Fibroblast of skin of left biceps (primary cell): ENCODE measurements at regions not wholly inside any gene's neighbourhood (a gene's known extent, or its start where the extent isn't known, plus 50 kb on each side); places are given as distances from the start of the nearest gene placed in this dataset.
A peak's percentile ranks its signal among the peaks of the same experiment; 100 is the strongest.
"Not testable (repeated sequence)": the region's sequence is repeated elsewhere in the genome, so short reads cannot be mapped to it uniquely, and the experiment has no call there.

Experiments used
- DNase-seq, 2 experiments: peaks; one replicate each; pipeline ENCODE4 v3.0.0-alpha.2; 2013; ENCODE audit warnings: low read depth in 2 of 2

DNA sequence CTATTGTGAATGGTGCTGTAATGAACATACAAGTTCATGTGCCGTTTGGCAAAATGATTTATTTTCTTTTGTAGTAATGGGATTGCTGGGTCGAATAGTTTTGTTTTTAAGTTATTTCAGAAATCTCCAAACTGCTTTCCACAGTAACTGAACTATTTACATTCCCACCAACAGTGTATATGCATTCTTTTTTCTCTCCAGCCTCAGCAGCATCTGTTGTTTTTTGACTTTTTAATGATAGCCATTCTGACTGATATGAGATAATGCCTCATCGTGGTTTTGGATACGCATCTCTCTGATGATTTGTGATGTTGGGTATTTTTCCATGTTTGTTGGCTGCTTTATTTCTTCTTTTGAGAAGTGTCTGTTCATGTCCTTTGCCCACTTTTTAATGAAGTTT is 246.3 kb upstream of the ADGRL3 start:
- no peak for DNase-seq

- DNase-seq = no peak
Observed at GRCh38 chr4:60962286-60962685, 237.8 kb upstream of the ADGRL3 start.

- DNase-seq = no peak
Observed at GRCh38 chr4:60981534-60981933, 218.6 kb upstream of the ADGRL3 start.

DNA sequence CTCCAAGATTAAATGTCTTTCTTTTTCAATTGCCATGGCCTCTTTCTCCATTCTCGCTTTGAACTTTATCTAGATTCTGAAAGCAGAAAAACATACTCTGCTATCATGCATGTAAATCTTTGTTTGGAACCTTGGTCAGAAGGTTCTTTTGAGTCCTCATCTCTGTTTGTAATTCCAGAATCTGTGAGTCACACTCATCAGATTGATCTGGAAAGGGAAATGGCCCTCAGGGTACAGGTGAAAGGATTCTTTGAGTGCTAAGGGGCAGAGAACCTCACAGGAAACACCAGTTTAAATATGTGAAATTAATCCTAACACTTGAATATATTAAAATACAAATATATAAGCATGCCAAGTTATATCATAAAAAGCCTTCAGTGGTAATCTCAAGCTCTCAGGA is 211.0 kb upstream of the ADGRL3 start:
- DNase-seq = no peak

DNA sequence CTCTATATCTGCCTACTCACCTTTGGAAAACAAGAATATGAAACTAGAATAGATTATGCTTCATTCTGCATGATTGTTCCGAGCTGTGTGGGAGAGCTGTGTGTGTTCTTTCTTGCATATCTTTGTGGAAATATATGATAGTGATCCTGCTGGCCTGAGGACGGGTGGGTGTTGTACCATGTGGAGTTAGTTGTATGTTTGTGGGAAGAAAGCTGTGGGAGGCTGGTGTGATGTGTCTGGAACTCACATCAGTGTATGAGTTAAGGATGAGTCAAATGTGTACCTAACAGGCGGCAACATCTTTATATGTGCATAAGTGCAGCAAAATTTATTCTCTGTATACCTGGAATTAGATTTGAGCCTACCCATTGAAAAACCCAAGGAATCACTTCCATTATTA is 208.1 kb upstream of the ADGRL3 start:
- DNase-seq = no peak

- DNase-seq = no peak
Observed at GRCh38 chr4:61003301-61003700, 196.8 kb upstream of the ADGRL3 start.

DNA sequence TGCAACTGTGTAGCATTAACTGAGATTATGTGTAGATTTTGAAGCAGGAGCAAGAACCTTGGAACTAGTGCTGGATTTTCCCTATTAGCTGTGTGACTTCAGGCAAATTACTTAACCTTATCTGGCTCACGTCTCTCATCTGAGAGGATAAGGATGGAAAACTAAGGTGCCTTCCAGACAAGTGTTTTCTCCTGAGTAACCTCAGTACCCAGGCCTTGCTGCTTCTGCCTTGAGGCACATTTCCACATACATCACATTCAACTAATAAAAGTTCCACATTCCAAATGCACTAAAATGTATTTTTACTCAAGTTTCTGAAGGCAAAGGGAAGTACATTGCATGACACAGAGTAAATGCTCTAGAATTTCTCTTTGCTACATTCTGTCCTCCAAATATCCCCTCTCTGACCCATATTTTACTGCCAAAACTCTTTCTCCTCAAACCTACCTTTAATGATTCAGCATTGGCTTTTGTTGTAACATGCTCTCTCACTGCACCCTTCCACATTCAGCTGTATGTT is 195.4 kb upstream of the ADGRL3 start:
- DNase-seq = no peak

GRCh38 chr4:61011051-61011450 is 189.1 kb upstream of the ADGRL3 start:
- peak; percentile 1 to 3 for DNase-seq

GRCh38 chr4:61011936-61012335 is 188.2 kb upstream of the ADGRL3 start:
- DNase-seq = not testable (repeated sequence)

GRCh38 chr4:61024610-61025009 is 175.5 kb upstream of the ADGRL3 start:
- no peak for DNase-seq

DNA sequence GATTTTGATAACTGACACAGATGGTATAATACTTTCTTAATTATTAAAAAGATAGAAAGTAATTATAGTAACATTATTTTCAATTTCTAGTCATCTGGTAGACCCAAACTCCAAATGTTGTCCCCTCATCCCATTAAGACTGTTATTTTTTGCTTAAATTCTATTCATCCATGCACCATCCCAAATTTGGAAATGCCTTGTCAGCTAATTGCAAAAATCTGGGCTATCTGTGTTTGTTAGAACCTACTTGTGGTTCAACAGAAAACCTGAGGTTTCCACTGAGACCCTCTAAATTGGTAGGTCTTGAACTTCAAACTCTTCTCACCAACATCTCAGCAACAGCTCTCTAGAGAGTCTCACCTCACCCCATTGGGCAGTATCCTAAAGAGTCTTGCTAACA is 172.2 kb upstream of the ADGRL3 start:
- no peak for DNase-seq

- DNase-seq = no peak
Observed at GRCh38 chr4:61036071-61036684, 163.9 kb upstream of the ADGRL3 start.

GRCh38 chr4:61041527-61041926 is 158.6 kb upstream of the ADGRL3 start:
- DNase-seq = no peak

DNA sequence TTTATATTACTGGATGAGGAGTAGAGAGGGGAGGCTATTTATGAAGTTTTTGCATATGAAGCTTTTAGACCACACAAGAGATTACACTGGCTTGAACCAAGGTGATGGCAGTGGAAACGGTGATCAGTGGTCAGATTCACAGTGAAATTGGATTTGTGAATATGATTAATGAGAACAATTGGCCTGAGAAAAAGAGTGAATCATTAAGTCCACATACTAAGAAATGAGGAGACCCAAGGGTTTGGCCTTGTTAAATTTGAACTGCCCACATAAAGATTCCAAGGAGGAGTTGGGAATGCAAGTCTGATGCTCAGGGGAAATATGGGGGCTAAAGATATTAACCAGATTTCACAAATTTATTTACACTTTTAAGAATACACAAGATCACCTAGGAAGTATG is 155.3 kb upstream of the ADGRL3 start:
- no peak for DNase-seq

GRCh38 chr4:61049018-61049417 is 151.1 kb upstream of the ADGRL3 start:
- no peak for DNase-seq

- DNase-seq = no peak
Observed at GRCh38 chr4:61067381-61067780, 132.7 kb upstream of the ADGRL3 start.

- no peak for DNase-seq
Observed at GRCh38 chr4:61068060-61068459, 132.1 kb upstream of the ADGRL3 start.

DNA sequence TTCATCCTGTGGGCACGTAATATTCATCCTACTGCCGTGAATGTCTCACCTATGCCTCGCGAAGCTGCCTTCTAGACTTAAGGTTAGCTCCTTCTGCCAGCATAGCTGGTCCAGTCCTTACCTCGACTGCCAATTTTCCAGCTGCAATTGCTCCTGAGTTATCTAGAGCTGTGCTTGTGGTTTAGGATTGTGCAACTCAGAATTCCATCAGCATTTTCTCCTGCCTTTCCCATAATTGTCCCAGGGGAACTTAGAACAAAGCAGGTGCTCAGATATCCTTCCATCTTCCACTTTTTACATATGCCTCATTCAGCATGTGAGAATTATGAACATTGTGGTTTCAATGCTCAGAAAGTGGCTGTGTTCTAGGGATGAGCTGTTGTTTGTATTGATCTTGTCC is 131.4 kb upstream of the ADGRL3 start:
- peak; percentile 9 to 17 for DNase-seq

DNA sequence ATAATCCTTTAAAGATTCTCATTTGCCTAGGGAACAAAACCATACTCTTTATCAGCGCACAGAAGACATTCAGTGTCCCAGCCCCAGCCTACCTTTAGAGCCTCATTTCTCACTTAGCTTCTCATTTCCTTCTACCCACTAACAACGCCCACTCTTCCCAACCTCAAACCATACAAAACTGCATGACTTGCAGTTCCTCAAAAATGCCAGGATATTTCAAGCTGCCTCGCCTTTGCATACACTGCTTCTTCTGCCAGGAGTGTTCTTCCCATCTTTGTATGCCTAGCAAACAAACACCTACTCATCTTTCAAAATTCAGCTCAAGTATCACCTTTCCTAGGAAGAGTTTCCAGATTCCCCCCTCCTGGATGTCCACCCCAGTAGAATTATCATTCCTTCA is 129.9 kb upstream of the ADGRL3 start:
- no peak for DNase-seq

DNA sequence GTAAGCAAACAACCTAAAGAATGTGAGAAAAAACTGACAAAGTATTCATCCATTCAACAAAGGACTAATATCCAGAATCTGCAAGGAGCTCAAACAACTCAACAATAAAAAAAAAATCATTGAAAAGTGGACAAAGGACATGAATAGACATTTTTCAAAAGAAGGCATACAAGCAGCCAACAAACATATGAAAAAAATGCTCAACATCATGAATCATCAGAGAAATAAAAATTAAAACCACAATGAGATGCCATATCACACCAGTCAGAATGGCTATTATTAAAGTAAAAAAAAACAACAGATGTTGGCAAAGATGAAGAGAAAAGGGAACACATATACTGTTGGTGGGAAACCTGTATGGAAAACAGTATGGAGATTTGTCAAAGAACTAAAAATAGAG is 120.7 kb upstream of the ADGRL3 start:
- DNase-seq = no peak

- DNase-seq = no peak
Observed at GRCh38 chr4:61079976-61080375, 120.2 kb upstream of the ADGRL3 start.

GRCh38 chr4:61085534-61085933 is 114.6 kb upstream of the ADGRL3 start:
- DNase-seq = no peak

DNA sequence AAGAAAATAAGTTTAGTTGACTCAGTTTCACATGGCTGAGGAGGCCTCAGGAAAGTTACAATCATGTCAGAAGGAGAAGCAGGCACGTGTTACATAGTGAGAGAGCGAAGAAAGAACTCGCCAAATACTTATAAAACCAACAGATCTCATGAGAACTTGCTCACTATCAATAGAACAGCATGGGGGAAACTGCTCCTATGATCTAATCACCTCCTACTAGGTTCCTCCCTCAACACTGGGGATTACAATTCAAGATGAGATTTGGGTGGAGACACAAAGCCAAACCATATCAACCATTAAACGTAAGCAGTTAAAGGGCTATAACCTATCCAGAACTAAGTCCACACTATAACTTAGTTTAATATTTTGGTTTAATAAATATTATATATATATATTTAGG is 113.8 kb upstream of the ADGRL3 start:
- no peak for DNase-seq

DNA sequence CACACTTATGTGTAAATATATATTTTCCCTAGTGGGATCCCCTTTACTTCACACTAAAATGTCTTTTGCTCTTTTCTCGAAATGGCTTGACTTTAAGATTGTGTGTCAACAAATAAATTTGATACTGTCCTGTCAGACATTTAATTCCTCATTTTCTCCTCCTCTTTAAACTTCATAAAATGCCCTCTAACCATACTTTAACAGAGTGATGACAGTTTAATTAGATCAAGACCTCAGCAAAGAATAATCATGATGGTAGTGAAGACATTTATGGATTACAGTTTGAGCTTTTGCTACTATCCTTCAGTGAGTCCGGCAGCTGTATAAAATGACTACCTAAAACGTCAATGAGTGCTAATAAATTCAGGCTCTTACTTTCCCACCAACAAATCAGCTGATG is 113.1 kb upstream of the ADGRL3 start:
- DNase-seq = no peak
